Testis (tissue), 2 donors: ENCODE measurements at regions not wholly inside any gene's neighbourhood (a gene's known extent, or its start where the extent isn't known, plus 50 kb on each side); places are given as distances from the start of the nearest gene placed in this dataset.

Experiments
- DNase-seq: peaks from one replicate; pipeline ENCODE4 v3.0.0-alpha.2; 2019
- H3K27ac ChIP-seq, 2 donors: fragments of 200-600 bp; sonication (generic); one replicate each; pipeline ENCODE4 v1.5.1; 2019
- H3K27me3 ChIP-seq: fragments of 200-600 bp; sonication (generic); one replicate; pipeline ENCODE4 v1.5.1; 2019
- H3K36me3 ChIP-seq: fragments of 200-600 bp; sonication (generic); one replicate; pipeline ENCODE4 v1.5.1; 2017; ENCODE audit warnings: low read depth; ENCODE audit errors: missing control alignments
- H3K4me1 ChIP-seq: fragments of 200-600 bp; sonication (generic); one replicate; pipeline ENCODE4 v1.5.1; 2019
- H3K4me3 ChIP-seq, 2 donors: fragments of 200-600 bp; sonication (generic); one replicate each; pipeline ENCODE4 v1.5.1; 2017 to 2019
- H3K9me3 ChIP-seq: fragments of 200-600 bp; sonication (generic); one replicate; pipeline ENCODE4 v1.5.1; 2017
- POLR2A ChIP-seq: fragments of 450-650 bp; IDR thresholded peaks from one replicate; pipeline ENCODE4 v1.6.1; 2017; ENCODE audit warnings: antibody characterized with exemption, mild to moderate bottlenecking, moderate library complexity
- WGBS, 2 donors: methylation state at CpG; one replicate each; pipeline ENCODE4 v1.1.5; 2018; 5-methylcytosine and 5-hydroxymethylcytosine counted together
- intact Hi-C: fragments of 100-400 bp; cut with DNase I; formaldehyde crosslinking; loops from one replicate; pipeline ENCODE4 v1.15.1; 2023; ENCODE audit warnings: low total_unique reads
- TF ChIP-seq, protein P1 (sequence below), 3 experiments: fragments of 450-650 bp in 2 of 3; fragments of 200-600 bp in 1 of 3; sonication (generic) in 1 of 3; IDR thresholded peaks; one replicate each; pipeline ENCODE4 v1.5.1; 2016 to 2019; ENCODE audit warnings: antibody characterized with exemption in 3 of 3, mild to moderate bottlenecking in 2 of 3, moderate library complexity in 1 of 3

DNA sequence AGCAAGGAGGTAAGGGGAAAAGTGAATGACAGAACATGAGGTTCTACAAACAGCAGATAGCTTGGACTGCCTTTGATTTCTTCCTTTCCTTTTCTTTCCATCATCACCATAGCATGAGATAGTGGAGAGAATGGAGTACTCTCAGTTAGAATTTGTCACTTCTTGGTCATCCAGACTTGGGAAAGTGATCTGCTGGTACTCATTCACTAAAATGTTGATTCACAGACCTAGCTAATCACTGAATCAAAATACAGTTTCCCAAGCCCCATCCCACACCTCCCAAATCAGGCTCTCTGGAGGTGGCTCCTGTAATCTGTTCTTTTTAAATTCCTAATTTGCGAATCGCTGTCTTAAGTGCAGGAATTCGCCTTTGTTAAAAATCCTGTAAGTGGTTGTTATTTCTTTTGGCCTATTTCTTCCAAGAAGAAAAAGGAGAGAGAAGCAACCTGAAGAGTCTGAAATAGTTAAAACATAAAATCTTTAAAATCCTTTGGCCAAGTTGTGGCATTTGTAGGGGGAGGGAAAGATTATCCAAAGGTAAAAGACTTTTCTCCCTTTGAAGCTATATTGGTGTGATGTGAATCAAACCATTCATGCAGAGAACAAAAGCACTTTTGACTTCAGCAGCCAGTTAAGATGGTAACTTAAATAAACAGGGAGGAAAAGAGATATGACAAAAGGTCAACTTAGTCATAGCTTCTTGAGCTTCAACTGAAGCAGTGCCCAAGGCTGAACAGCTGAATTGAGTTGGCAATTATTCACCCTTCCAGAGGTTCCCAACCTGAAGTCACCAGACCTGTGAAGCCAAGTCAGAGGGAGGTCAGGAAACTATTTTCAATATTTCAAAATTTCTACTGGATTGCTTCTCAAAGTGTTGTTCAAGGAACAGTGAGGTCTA lies 255.1 kb upstream of the KRR1 start:
- no peaks in the 10 kb centered on the region for H3K27me3 ChIP-seq
- no peaks in the 10 kb centered on the region for H3K9me3 ChIP-seq
- DNase-seq: no peak
- WGBS, 2 donors: 84 to 86% methylated on average over 3 of the region's 3 CpGs
- H3K4me1 ChIP-seq: no peaks in the 10 kb centered on the region
- TF ChIP-seq POLR2A: no peak
- TF ChIP-seq, protein P1, sequence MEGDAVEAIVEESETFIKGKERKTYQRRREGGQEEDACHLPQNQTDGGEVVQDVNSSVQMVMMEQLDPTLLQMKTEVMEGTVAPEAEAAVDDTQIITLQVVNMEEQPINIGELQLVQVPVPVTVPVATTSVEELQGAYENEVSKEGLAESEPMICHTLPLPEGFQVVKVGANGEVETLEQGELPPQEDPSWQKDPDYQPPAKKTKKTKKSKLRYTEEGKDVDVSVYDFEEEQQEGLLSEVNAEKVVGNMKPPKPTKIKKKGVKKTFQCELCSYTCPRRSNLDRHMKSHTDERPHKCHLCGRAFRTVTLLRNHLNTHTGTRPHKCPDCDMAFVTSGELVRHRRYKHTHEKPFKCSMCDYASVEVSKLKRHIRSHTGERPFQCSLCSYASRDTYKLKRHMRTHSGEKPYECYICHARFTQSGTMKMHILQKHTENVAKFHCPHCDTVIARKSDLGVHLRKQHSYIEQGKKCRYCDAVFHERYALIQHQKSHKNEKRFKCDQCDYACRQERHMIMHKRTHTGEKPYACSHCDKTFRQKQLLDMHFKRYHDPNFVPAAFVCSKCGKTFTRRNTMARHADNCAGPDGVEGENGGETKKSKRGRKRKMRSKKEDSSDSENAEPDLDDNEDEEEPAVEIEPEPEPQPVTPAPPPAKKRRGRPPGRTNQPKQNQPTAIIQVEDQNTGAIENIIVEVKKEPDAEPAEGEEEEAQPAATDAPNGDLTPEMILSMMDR (IDR thresholded peaks at IDR 0.05): no peak
- H3K36me3 ChIP-seq: no peaks in the 10 kb centered on the region
- intact Hi-C loops: no loop called here
- no peak overlapping the region for H3K4me3 ChIP-seq
- no peak overlapping the region for H3K27ac ChIP-seq

DNA sequence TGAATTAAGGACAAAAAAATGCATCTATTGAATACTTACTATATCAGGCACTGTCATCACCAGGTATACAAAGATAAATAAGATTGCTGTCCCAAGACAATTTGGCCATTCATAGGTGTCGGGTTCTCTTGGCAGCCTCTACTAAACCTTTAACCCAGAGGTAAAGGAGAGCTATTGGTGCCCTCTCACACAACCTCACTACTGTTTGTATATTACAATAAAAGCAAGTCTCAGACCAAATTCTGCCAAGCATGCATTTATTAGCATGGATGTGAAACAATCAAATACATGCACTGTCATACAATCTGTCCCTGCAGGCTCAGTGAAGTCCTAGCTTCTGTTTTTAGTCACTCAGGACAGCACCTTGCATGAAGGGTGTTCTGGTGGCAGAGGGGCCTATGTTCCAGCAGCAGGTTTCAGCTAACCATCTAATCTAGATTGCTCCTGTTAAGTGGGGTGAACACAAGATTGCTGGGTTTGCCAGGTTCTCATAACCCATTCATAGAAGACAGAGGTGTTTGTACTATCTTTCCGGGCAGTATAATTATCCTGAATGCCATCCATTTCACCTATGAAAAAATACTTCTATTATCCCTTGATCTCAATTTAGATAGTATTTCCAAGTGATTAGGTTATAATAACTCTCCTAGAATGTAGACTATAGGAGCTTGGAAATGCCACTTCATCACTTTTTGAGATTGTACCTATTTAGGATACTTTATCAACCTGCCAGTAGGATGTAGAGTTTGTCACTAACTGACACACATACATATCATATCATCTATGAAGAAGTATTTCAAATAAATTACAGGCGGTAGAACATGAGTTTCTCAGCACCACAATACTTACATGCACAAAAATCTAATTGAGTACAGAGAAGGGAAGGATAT lies 254.0 kb upstream of the KRR1 start:
- intact Hi-C loops: no loop called here
- Histone ChIP-seq H3K4me1 (no peaks in the 10 kb centered on the region), H3K27ac (no peak overlapping the region), H3K36me3 (no peaks in the 10 kb centered on the region), H3K9me3 (no peaks in the 10 kb centered on the region), H3K4me3 (no peak overlapping the region), H3K27me3 (no peaks in the 10 kb centered on the region)
- no peak for DNase-seq
- 91 to 94% methylated on average over 3 of the region's 3 CpGs for WGBS, 2 donors
- TF ChIP-seq, protein P1 (IDR thresholded peaks at IDR 0.05): no peak
- TF ChIP-seq POLR2A: no peak

DNA sequence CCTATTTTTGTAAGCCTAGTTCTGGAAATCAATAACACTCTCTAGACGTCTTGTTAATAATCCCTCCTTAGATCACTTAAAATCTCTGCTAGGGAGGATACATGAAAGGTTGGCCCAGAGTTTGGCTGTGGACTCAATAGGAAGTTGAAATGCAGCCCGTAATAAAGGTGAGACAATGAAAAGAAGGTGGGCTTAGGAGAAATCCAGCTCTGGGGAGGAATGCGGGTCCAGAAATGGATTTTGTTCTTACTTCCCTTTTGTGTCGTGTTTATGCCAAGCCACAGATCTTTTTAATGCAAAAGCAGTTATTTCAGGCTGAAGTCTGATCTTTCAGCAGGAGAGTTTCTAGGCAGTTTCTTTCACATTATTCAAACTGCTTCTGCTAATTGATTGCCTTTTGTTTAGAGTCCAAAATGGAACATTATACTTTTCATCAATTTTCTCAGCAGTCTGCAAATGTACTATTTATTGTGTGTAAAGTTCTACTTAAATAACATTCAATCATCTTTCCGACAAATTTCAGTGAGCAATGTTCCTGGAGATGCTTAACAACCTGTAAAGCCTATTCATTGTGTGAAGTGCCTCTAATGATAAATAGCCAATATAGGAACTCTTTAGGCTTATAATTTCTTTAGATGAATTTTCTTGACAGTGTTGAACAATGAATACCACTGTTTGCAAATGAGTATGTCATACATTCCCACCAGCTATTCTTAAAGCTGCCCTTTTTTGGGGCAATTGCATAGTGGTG lies 252.9 kb upstream of the KRR1 start:
- intact Hi-C loops: no loop called here
- H3K27me3 ChIP-seq: no peaks in the 10 kb centered on the region
- no peak for TF ChIP-seq POLR2A
- TF ChIP-seq, protein P1 (IDR thresholded peaks at IDR 0.05): no peak
- H3K9me3 ChIP-seq: no peaks in the 10 kb centered on the region
- no peaks in the 10 kb centered on the region for H3K4me1 ChIP-seq
- no peak overlapping the region for H3K27ac ChIP-seq
- no peaks in the 10 kb centered on the region for H3K36me3 ChIP-seq
- no peak overlapping the region for H3K4me3 ChIP-seq
- 86 to 88% methylated on average over 5 of the region's 5 CpGs for WGBS, 2 donors
- no peak for DNase-seq

DNA sequence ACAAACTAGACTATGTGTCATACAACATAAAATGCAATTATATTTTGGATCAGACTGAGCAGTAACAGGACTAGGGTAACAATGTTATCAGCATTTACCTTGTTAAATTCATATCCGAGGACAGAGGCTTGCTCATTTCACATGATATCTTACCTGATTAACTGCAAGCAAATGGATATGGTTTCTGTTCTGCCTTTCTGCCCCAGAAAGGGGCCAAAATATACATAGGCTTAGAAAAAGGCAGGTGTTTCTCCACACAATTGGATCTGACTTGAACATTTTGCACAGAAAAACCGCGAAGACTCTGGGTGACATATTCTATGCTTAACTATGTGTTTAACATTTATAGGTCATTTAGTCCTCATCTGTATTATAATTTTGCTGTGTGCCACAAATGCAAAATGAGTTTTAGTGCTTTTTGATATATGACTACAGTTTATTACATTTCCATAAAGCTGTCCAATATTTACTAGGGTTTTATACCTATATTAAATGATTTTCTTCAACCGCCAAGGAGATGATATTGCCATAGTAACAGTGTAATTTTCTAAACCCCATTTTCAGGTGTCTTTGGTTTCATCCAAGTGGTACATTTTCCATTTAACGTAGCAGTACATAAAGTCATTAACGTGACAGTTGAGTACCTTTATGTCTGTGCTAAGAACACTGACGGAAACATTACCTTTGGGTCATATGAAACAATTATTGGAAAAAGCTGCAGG lies 249.3 kb upstream of the KRR1 start:
- DNase-seq: no peak
- Histone ChIP-seq H3K4me3 (no peak overlapping the region), H3K9me3 (no peaks in the 10 kb centered on the region), H3K36me3 (no peaks in the 10 kb centered on the region), H3K27ac (no peak overlapping the region), H3K27me3 (no peaks in the 10 kb centered on the region), H3K4me1 (no peaks in the 10 kb centered on the region)
- TF ChIP-seq, protein P1 (IDR thresholded peaks at IDR 0.05): no peak
- TF ChIP-seq POLR2A: no peak
- intact Hi-C loops: no loop called here
- WGBS, 2 donors: 85 to 90% methylated on average over 7 of the region's 7 CpGs
